GM19239 (cell line): ENCODE measurements at regions not wholly inside any gene's neighbourhood (a gene's known extent, or its start where the extent isn't known, plus 50 kb on each side); places are given as distances from the start of the nearest gene placed in this dataset.
"Not testable (repeated sequence)": the region's sequence is repeated elsewhere in the genome, so short reads cannot be mapped to it uniquely, and the experiment has no call there.

Source experiments
- DNase-seq: peaks from one replicate; pipeline ENCODE4 v3.0.0; 2011; ENCODE audit warnings: low spot score; ENCODE audit not compliant: insufficient read length
- FAIRE-seq: peaks from 2 replicates; lab custom pipeline; 2011; peaks lifted over from hg19 to GRCh38; lab: Jason Lieb, UNC

- peak; percentile 64 for FAIRE-seq
- DNase-seq: no peak
Observed at GRCh38 chr6:6091608-6092002, 84.9 kb upstream of the NRN1 start.

GRCh38 chr6:6090861-6091607 is 84.3 kb upstream of the NRN1 start:
- DNase-seq (no peak), FAIRE-seq (no peak)

GRCh38 chr6:6085928-6086668 is 79.4 kb upstream of the NRN1 start:
- DNase-seq (no peak), FAIRE-seq (no peak)

- FAIRE-seq (no peak), DNase-seq (no peak)
Observed at GRCh38 chr6:6080975-6081374, 74.2 kb upstream of the NRN1 start.

- DNase-seq (no peak), FAIRE-seq (no peak)
Observed at GRCh38 chr6:6074190-6074589, 67.5 kb upstream of the NRN1 start.

GRCh38 chr6:6068157-6068556 is 61.4 kb upstream of the NRN1 start:
- not testable (repeated sequence) for DNase-seq, FAIRE-seq

GRCh38 chr6:6058054-6058444 is 51.3 kb upstream of the NRN1 start:
- DNase-seq (no peak), FAIRE-seq (no peak)

GRCh38 chr6:6057442-6058053 is 50.8 kb upstream of the NRN1 start:
- FAIRE-seq (peak; percentile 90), DNase-seq (peak; percentile 12)
